SKM-1 treated with dmso at 0.1 percent for 144 hours (cell line): ENCODE measurements at regions not wholly inside any gene's neighbourhood (a gene's known extent, or its start where the extent isn't known, plus 50 kb on each side); places are given as distances from the start of the nearest gene placed in this dataset.
A peak's percentile ranks its signal among the peaks of the same experiment; 100 is the strongest.
"Not testable (repeated sequence)": the region's sequence is repeated elsewhere in the genome, so short reads cannot be mapped to it uniquely, and the experiment has no call there.

Source experiments
- DNase-seq: peaks from one replicate; lab custom pipeline; 2025; ENCODE audit not compliant: unreplicated experiment; lab: John Stamatoyannopoulos, UW

- no peak for DNase-seq
Measured at GRCh38 chr9:30140407-30140806, 2244.0 kb upstream of the ACO1 start.

DNA sequence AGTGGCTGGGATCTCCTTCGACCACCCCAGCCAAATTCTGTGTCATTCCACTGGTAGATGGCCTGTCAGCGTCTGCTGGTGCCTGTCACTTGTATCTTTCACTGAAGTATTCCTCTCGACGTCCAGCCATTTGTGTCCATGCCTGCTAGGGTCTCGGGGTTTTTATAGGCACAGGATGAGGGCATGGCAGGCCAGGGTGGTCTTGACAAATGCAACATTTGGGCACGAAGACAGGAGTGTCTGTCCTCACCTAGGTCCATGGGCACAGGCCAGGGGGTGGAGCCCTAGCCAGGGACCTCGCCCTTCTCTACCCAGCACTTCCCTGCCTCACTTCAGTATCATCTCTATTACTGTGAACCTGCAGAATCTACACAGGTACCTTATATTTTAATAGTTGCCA, 2223.9 kb upstream of the ACO1 start:
- no peak for DNase-seq

- no peak for DNase-seq
Measured at GRCh38 chr9:30172206-30172605, 2212.2 kb upstream of the ACO1 start.

- no peak for DNase-seq
Measured at GRCh38 chr9:30178610-30179009, 2205.8 kb upstream of the ACO1 start.

DNA sequence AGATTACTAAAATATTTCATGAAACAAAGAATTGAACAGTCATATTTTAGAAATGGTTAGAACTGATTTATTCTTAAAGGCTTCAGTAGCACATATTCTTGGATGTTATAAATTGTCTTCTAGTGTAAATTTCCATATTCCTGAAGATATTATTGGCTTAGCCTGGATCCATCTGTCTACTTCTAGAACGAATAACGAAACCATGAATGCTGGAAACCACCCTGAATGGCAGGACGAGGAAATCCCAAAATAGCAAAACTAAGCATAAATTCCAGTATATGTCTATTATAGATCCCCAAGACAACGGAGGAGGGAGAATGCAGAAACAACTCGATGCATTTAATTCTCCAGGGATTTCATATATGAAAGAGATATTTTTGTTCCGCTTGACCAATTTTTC, 2191.0 kb upstream of the ACO1 start:
- DNase-seq = no peak

GRCh38 chr9:30196941-30197340, 2187.5 kb upstream of the ACO1 start:
- no peak for DNase-seq

GRCh38 chr9:30197453-30197852, 2187.0 kb upstream of the ACO1 start:
- no peak for DNase-seq

DNA sequence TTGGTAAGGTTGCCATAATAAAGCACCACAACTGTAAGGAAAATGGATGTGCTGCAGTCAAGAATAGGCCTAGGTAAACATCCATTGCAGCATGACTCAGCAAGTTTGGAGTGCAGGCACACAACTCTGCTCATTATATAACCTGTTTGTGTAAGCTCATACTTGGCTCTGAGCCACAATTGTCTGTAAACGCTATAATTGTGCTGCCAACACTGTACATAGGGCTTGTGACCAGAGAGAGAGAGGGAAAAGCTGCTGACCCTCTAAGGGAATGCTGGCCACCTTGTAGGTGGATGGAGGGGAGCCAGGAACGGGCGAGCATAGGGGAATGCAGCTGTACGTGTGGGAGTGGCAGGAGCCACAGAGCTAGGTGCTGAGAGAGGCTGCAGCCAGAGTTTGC, 2186.5 kb upstream of the ACO1 start:
- DNase-seq = no peak

GRCh38 chr9:30198463-30199309, 2185.8 kb upstream of the ACO1 start:
- no peak for DNase-seq

- DNase-seq = no peak
Measured at GRCh38 chr9:30201024-30201423, 2183.4 kb upstream of the ACO1 start.

DNA sequence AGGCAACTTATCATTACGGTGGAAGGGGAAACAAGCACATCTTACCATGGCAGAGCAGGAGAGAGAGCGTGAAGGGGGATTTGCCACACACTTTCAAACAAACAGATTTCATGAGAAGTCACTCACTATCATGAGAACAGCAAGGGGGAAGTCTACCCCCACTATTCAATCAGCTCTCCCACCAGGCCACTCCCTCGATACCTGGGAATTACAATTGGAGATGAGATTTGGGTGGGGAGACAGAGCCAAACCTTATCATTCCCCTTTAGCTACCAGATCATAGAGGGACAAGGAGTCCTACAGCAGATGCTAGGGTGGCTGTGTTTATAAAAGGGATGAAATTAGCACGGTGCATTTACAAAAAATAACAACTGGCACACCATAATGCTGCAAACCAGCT, 2149.4 kb upstream of the ACO1 start:
- DNase-seq = no peak

GRCh38 chr9:30235564-30235963, 2148.9 kb upstream of the ACO1 start:
- DNase-seq = no peak

DNA sequence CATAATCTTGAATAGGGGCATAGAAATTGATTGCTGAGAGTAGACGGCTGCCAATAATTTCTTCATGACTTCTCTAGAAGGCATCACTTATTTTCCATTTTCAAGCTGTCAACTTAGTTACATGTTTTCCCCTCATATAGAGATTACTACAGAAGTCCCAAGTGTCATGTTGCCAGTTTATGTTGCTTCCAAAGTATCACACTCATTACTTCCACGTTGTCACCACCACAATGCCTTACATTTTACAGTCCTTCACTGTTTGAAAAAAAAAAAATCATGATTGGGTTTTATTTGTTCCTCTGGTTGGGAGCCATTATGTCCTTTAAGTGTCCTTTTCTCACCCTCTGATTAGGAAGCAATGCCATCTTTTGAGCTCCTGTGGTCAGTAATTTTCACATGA, 2144.6 kb upstream of the ACO1 start:
- DNase-seq = no peak

- DNase-seq = no peak
Measured at GRCh38 chr9:30243467-30243866, 2141.0 kb upstream of the ACO1 start.

DNA sequence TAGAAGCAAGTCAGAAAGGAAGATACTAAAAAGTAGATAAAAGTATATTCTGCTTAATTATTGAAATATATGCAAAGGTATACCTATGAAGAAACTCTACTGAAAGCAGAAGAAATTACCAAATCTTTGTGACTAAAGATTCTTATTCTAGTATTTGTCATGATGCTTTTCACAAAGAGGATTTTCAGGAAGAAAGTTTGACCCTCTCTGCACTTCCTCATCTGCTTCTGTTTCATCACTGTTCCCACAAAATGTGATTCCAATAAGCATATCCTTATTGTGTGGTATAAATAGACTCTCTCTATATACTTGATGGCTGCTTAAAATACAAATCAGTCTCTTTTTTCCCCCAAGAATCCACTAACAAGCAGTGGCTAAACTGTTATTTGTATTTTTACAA, 2139.6 kb upstream of the ACO1 start:
- DNase-seq = peak; percentile 42

GRCh38 chr9:30250872-30251271, 2133.6 kb upstream of the ACO1 start:
- no peak for DNase-seq

DNA sequence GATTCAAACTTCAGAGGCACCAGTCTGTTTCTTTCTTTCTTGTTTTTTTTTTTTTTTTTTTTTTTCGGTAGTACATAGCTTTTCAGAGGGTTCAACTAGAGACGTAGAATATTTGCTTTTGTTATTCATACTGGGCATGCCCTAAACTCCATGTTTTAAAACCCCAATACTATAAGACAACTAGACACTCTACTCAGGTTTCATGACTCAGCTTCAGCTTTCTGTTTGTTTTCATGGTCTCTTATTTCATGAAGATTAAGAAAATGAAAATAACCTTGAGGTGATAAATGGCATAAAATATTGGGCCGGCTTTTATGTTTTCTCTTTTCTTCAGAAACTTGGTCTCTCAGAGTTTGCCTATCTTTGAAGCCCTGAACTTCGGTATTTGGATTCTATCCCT, 2126.3 kb upstream of the ACO1 start:
- no peak for DNase-seq

GRCh38 chr9:30280229-30280900, 2104.1 kb upstream of the ACO1 start:
- no peak for DNase-seq

- DNase-seq = no peak
Measured at GRCh38 chr9:30289435-30289834, 2095.0 kb upstream of the ACO1 start.

DNA sequence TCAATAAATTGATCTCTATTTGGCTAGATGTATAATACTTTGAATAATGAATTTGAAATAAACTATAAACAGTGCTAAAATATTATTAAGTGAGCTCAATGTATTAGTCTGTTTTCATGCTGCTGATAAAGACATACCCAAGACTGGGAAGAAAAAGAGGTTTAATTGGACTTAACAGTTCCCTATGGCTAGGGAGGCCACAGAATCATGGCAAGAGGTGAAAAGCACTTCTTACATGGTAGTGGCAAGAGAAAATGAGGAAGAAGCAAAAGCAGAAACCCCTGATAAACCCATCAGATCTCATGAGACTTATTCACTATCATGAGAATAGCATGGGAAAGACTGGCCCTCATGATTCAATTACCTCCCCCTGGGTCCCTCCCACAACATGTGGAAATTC, 2092.4 kb upstream of the ACO1 start:
- not testable (repeated sequence) for DNase-seq

GRCh38 chr9:30293231-30293630, 2091.2 kb upstream of the ACO1 start:
- no peak for DNase-seq

DNA sequence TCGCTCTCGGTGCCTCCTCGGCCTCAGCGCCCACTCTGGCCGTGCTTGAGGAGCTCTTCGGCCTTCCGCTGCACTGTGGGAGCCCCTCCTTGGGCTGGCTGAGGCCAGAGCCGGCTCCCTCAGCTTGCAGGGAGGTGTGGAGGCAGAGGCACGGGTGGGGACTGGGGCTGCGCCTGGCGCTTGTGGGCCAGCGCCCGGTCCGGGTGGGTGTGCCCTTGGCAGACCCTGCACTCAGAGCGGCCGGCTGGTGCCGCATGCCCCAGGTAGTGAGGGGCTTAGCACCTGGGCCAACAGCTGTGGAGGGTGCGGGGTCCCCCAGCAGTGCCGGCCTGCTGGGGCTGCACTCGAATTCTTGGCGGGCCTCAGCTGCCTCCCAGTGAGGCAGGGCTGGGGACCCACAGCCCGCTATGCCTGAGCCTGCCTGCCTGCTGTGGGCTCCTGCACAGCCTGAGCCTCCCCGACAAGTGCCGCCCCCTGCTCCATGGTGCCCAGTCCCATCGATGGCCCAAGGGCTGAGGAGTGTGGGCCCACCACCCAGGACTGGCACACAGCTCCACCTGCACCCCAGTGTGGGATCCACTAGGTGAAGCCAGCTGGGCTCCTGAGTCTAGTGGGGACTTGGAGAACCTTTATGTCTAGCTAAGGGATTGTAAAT, 2085.2 kb upstream of the ACO1 start:
- DNase-seq = no peak
